Neural progenitor cell (in vitro differentiated cells): ENCODE measurements at regions not wholly inside any gene's neighbourhood (a gene's known extent, or its start where the extent isn't known, plus 50 kb on each side); places are given as distances from the start of the nearest gene placed in this dataset.
A peak's percentile ranks its signal among the peaks of the same experiment; 100 is the strongest.

Experiments
- EZH2 ChIP-seq: fragments of 200-600 bp; sonication (generic); IDR thresholded peaks from 2 replicates; pipeline ENCODE4 v1.6.1; 2017; ENCODE audit warnings: antibody characterized with exemption, mild to moderate bottlenecking, moderate library complexity
- TF ChIP-seq, protein P1 (sequence below): fragments of 200-600 bp; sonication (generic); IDR thresholded peaks from 2 replicates; pipeline ENCODE4 v1.5.1; 2017; ENCODE audit warnings: antibody characterized with exemption, mild to moderate bottlenecking

- TF ChIP-seq, protein P1, sequence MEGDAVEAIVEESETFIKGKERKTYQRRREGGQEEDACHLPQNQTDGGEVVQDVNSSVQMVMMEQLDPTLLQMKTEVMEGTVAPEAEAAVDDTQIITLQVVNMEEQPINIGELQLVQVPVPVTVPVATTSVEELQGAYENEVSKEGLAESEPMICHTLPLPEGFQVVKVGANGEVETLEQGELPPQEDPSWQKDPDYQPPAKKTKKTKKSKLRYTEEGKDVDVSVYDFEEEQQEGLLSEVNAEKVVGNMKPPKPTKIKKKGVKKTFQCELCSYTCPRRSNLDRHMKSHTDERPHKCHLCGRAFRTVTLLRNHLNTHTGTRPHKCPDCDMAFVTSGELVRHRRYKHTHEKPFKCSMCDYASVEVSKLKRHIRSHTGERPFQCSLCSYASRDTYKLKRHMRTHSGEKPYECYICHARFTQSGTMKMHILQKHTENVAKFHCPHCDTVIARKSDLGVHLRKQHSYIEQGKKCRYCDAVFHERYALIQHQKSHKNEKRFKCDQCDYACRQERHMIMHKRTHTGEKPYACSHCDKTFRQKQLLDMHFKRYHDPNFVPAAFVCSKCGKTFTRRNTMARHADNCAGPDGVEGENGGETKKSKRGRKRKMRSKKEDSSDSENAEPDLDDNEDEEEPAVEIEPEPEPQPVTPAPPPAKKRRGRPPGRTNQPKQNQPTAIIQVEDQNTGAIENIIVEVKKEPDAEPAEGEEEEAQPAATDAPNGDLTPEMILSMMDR = peak; percentile 83
- TF ChIP-seq EZH2 = no peak
These were observed 1865.3 kb upstream of the AGA start for GRCh38 chr4:179307297-179308136.
